ENCODE measurements at regions not wholly inside any gene's neighbourhood (a gene's known extent, or its start where the extent isn't known, plus 50 kb on each side); places are given as distances from the start of the nearest gene placed in this dataset.

DNA sequence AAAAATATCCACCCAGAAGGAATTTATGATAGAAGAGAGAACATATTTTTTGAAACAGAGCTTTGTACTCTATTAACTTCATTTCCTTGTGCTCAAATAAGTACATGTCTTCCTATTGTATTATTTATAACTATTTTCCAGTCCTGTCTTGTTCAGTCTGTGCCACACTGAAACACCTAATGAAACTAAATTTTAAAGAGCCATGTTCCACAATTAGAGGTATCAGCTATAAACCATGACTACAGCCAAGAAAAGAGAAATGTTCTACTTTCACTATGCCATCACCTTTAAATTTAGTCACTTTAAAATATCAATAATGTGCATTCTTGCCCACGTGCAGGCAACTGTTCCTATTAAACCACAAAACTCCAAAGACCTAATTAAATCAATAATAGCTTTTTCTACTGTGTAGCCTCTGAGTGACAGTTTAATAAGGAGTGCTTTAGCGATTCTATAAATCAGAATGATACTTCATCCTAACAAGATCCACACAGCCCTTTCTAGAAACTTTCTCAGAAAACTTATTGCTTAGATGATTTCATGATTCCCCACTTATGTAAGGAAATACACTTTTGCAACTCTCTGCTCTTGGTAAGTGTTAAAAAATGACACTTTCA, 404.9 kb upstream of the CHRM3 start:
- no peak for TF ChIP-seq CTCF (IDR thresholded peaks at IDR 0.05; ENCODE audit: insufficient read depth, low read length, poor library complexity, severe bottlenecking)
- no peak for TF ChIP-seq EZH2phosphoT487 (conservative IDR thresholded peaks at IDR 0.05; ENCODE audit: low read length)
